ENCODE measurements at regions not wholly inside any gene's neighbourhood (a gene's known extent, or its start where the extent isn't known, plus 50 kb on each side); places are given as distances from the start of the nearest gene placed in this dataset.

DNA sequence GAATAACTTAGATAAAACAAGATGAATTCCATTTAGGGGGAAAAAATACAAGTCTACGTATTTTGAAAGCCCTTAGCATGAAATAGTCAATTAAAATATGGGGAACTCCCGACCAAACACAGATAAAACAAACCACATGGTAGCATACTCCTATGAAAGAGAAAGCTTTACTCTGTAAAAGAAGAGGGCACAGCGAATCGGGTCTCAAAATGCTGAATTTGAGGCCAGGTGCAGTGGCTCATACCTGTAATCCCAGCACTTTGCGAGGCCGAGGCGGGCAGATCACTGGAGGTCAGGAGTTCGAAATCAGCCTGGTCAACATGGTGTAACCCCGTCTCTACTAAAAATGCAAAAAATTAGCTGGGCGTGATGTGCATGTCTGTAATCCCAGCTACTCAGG, 116.9 kb upstream of the TIAM1 start:
- Histone ChIP-seq H3K27me3 (ENCODE audit: control insufficient read depth in 4 of 4, insufficient read depth in 4 of 4, low read length in 3 of 4) (no peaks in the 10 kb centered on the region), H3K27ac (ENCODE audit: low read depth in 1 of 2, low read length in 2 of 2) (no peak overlapping the region), H3K4me1 (ENCODE audit: control insufficient read depth in 4 of 4, insufficient read depth in 4 of 4, low read length in 3 of 4) (no peaks in the 10 kb centered on the region), H3K36me3 (ENCODE audit: control insufficient read depth in 4 of 4, insufficient read depth in 3 of 4, low read depth in 1 of 4, low read length in 3 of 4) (no peaks in the 10 kb centered on the region), H3K4me3 (ENCODE audit: low read depth in 1 of 3, low read length in 3 of 3) (no peak overlapping the region), H3K9me3 (ENCODE audit: control insufficient read depth in 4 of 4, low read length in 3 of 4) (no peaks in the 10 kb centered on the region), H3K9ac (ENCODE audit: low read depth in 1 of 2, low read length in 2 of 2) (no peak overlapping the region)
- DNase-seq (ENCODE audit: low spot score), result no peak
- no peak for TF ChIP-seq HNF4A (conservative IDR thresholded peaks at IDR 0.05)
- TF ChIP-seq, protein P1, sequence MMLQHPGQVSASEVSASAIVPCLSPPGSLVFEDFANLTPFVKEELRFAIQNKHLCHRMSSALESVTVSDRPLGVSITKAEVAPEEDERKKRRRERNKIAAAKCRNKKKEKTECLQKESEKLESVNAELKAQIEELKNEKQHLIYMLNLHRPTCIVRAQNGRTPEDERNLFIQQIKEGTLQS (IDR thresholded peaks at IDR 0.05), result no peak
- TF ChIP-seq, protein P2, sequence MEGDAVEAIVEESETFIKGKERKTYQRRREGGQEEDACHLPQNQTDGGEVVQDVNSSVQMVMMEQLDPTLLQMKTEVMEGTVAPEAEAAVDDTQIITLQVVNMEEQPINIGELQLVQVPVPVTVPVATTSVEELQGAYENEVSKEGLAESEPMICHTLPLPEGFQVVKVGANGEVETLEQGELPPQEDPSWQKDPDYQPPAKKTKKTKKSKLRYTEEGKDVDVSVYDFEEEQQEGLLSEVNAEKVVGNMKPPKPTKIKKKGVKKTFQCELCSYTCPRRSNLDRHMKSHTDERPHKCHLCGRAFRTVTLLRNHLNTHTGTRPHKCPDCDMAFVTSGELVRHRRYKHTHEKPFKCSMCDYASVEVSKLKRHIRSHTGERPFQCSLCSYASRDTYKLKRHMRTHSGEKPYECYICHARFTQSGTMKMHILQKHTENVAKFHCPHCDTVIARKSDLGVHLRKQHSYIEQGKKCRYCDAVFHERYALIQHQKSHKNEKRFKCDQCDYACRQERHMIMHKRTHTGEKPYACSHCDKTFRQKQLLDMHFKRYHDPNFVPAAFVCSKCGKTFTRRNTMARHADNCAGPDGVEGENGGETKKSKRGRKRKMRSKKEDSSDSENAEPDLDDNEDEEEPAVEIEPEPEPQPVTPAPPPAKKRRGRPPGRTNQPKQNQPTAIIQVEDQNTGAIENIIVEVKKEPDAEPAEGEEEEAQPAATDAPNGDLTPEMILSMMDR (IDR thresholded peaks at IDR 0.05; ENCODE audit: low read depth, low read length, missing input control), result no peak
- TF ChIP-seq HNF4G (IDR thresholded peaks at IDR 0.05), result no peak
- TF ChIP-seq, protein P3, sequence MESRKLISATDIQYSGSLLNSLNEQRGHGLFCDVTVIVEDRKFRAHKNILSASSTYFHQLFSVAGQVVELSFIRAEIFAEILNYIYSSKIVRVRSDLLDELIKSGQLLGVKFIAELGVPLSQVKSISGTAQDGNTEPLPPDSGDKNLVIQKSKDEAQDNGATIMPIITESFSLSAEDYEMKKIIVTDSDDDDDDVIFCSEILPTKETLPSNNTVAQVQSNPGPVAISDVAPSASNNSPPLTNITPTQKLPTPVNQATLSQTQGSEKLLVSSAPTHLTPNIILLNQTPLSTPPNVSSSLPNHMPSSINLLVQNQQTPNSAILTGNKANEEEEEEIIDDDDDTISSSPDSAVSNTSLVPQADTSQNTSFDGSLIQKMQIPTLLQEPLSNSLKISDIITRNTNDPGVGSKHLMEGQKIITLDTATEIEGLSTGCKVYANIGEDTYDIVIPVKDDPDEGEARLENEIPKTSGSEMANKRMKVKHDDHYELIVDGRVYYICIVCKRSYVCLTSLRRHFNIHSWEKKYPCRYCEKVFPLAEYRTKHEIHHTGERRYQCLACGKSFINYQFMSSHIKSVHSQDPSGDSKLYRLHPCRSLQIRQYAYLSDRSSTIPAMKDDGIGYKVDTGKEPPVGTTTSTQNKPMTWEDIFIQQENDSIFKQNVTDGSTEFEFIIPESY (IDR thresholded peaks at IDR 0.05), result no peak
- 88% methylated on average over 10 of the region's 10 CpGs for WGBS

DNA sequence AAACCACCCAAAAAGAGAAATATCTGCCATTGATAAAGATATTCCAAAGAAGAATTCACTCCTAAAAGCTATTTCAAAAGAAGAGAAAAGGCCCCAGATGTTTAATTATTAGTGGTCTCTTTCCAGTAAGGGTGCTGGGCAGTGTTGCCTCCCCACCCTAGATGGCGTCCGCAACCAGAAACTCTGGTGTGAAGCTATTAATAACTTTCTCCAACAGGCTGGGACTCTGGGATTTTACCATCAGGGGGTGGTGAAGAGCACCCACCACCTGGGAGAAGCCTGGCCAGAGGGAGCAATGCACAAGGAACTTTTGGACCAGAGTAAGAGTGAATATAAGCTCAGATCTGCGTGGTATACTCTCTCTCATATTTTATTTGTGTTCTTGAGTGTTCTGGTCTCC, 115.4 kb upstream of the TIAM1 start:
- Histone ChIP-seq H3K36me3 (ENCODE audit: control insufficient read depth in 4 of 4, insufficient read depth in 3 of 4, low read depth in 1 of 4, low read length in 3 of 4) (no peaks in the 10 kb centered on the region), H3K27me3 (ENCODE audit: control insufficient read depth in 4 of 4, insufficient read depth in 4 of 4, low read length in 3 of 4) (no peaks in the 10 kb centered on the region), H3K27ac (ENCODE audit: low read depth in 1 of 2, low read length in 2 of 2) (no peak overlapping the region), H3K9me3 (ENCODE audit: control insufficient read depth in 4 of 4, low read length in 3 of 4) (no peaks in the 10 kb centered on the region), H3K9ac (ENCODE audit: low read depth in 1 of 2, low read length in 2 of 2) (no peak overlapping the region), H3K4me3 (ENCODE audit: low read depth in 1 of 3, low read length in 3 of 3) (no peak overlapping the region), H3K4me1 (ENCODE audit: control insufficient read depth in 4 of 4, insufficient read depth in 4 of 4, low read length in 3 of 4) (no peaks in the 10 kb centered on the region)
- 98% methylated on average over 3 of the region's 3 CpGs for WGBS
- TF ChIP-seq RAD21 (IDR thresholded peaks at IDR 0.05) (no peak), SP1 (IDR thresholded peaks at IDR 0.05) (no peak), GABPA (IDR thresholded peaks at IDR 0.05 in 1 of 2, conservative IDR thresholded peaks at IDR 0.05 in 1 of 2) (no peak), HNF4A (conservative IDR thresholded peaks at IDR 0.05) (no peak), RXRA (IDR thresholded peaks at IDR 0.05) (no peak), TAF1 (conservative IDR thresholded peaks at IDR 0.05) (no peak), FOXA1 (IDR thresholded peaks at IDR 0.05) (no peak), EGR1 (IDR thresholded peaks at IDR 0.05; ENCODE audit: low read depth in 2 of 2) (no peak), JUND (IDR thresholded peaks at IDR 0.05) (no peak), NR2F2 (IDR thresholded peaks at IDR 0.05) (no peak), YY1 (IDR thresholded peaks at IDR 0.05) (no peak), FOXA2 (IDR thresholded peaks at IDR 0.05) (no peak), HNF4G (IDR thresholded peaks at IDR 0.05) (no peak)
- TF ChIP-seq, protein P1 (IDR thresholded peaks at IDR 0.05), result no peak
- TF ChIP-seq, protein P4, sequence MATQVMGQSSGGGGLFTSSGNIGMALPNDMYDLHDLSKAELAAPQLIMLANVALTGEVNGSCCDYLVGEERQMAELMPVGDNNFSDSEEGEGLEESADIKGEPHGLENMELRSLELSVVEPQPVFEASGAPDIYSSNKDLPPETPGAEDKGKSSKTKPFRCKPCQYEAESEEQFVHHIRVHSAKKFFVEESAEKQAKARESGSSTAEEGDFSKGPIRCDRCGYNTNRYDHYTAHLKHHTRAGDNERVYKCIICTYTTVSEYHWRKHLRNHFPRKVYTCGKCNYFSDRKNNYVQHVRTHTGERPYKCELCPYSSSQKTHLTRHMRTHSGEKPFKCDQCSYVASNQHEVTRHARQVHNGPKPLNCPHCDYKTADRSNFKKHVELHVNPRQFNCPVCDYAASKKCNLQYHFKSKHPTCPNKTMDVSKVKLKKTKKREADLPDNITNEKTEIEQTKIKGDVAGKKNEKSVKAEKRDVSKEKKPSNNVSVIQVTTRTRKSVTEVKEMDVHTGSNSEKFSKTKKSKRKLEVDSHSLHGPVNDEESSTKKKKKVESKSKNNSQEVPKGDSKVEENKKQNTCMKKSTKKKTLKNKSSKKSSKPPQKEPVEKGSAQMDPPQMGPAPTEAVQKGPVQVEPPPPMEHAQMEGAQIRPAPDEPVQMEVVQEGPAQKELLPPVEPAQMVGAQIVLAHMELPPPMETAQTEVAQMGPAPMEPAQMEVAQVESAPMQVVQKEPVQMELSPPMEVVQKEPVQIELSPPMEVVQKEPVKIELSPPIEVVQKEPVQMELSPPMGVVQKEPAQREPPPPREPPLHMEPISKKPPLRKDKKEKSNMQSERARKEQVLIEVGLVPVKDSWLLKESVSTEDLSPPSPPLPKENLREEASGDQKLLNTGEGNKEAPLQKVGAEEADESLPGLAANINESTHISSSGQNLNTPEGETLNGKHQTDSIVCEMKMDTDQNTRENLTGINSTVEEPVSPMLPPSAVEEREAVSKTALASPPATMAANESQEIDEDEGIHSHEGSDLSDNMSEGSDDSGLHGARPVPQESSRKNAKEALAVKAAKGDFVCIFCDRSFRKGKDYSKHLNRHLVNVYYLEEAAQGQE (IDR thresholded peaks at IDR 0.05), result no peak
- TF ChIP-seq, protein P5, sequence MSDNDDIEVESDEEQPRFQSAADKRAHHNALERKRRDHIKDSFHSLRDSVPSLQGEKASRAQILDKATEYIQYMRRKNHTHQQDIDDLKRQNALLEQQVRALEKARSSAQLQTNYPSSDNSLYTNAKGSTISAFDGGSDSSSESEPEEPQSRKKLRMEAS (IDR thresholded peaks at IDR 0.05), result no peak
- TF ChIP-seq, protein P3 (IDR thresholded peaks at IDR 0.05), result no peak
- TF ChIP-seq, protein P2 (IDR thresholded peaks at IDR 0.05; ENCODE audit: low read depth, low read length, missing input control), result no peak
- DNase-seq (ENCODE audit: low spot score), result no peak

Measured in liver (tissue), 8 donors.